Endothelial cell of umbilical vein (primary cell): ENCODE measurements at regions not wholly inside any gene's neighbourhood (a gene's known extent, or its start where the extent isn't known, plus 50 kb on each side); places are given as distances from the start of the nearest gene placed in this dataset.

Source experiments
- BruUV-seq: library from RNA; stranded (reverse); fragments of 400-500 nt; replicated peaks from 2 replicates; lab custom pipeline; 2021; lab: Mats Ljungman, UMichigan
- CTCF ChIA-PET: fragments of 300-600, 350-600 bp; sonication (Branson Sonifier 250); formaldehyde crosslinking; loops from one replicate; lab custom pipeline; 2021; ENCODE audit warnings: antibody characterized with exemption, inconsistent platforms; lab: Charles Lee
- POLR2A ChIA-PET: fragments of 300-600, 350-600 bp; sonication (Branson Sonifier 250); formaldehyde crosslinking; loops from one replicate; lab custom pipeline; 2021; ENCODE audit warnings: antibody characterized with exemption, inconsistent platforms; lab: Charles Lee
- DNase-seq: peaks from one replicate; pipeline ENCODE4 v3.0.0-alpha.2; 2011; ENCODE audit warnings: low read depth, low spot score
- FAIRE-seq: peaks from 2 replicates; lab custom pipeline; 2011; peaks lifted over from hg19 to GRCh38; lab: Jason Lieb, UNC
- H2AFZ ChIP-seq: 2 replicates; pipeline ENCODE4 v1.6.0; 2012; ENCODE audit warnings: low read depth, low read length, control low read depth, inconsistent platforms
- H3K27ac ChIP-seq: 2 replicates; pipeline ENCODE4 v1.5.1; 2011; ENCODE audit warnings: low read depth, mild to moderate bottlenecking, control low read depth, low read length, moderate library complexity; ENCODE audit not compliant: insufficient read depth
- H3K27me3 ChIP-seq, 2 experiments: 2 replicates each; pipeline versions ENCODE4 v1.6.0 to v1.6.1; 2011; ENCODE audit warnings: low read length in 2 of 2, mixed read lengths in 1 of 2; ENCODE audit not compliant: control insufficient read depth in 2 of 2, insufficient read depth in 2 of 2
- H3K36me3 ChIP-seq, 2 experiments: 2 replicates in 1 of 2; 3 replicates in 1 of 2; pipeline ENCODE4 v1.5.1; 2011; ENCODE audit warnings: low read length in 2 of 2, mild to moderate bottlenecking in 1 of 2, moderate library complexity in 1 of 2; ENCODE audit not compliant: control insufficient read depth in 2 of 2, insufficient read depth in 2 of 2; ENCODE audit errors: extremely low read depth in 1 of 2
- H3K4me1 ChIP-seq: 3 replicates; pipeline ENCODE4 v1.5.1; 2011; ENCODE audit warnings: mild to moderate bottlenecking, low read length; ENCODE audit not compliant: control insufficient read depth, insufficient read depth; ENCODE audit errors: extremely low read depth
- H3K4me2 ChIP-seq: 2 replicates; pipeline ENCODE4 v1.6.1; 2011; ENCODE audit warnings: low read length, control low read depth, mixed read lengths; ENCODE audit not compliant: insufficient read depth
- H3K4me3 ChIP-seq, 3 experiments: fragments of 200-600 bp in 1 of 3; sonication (generic), shearing (Covaris generic) in 1 of 3; replicated peaks in 1 of 3; 2 replicates each; pipeline ENCODE4 v1.5.1; 2011 to 2016; ENCODE audit warnings: control low read depth in 3 of 3, low read length in 3 of 3, mild to moderate bottlenecking in 2 of 3, inconsistent platforms in 1 of 3, low read depth in 1 of 3, moderate library complexity in 1 of 3; ENCODE audit not compliant: insufficient read depth in 1 of 3
- H3K79me2 ChIP-seq: 2 replicates; pipeline ENCODE4 v1.6.0; 2012; ENCODE audit warnings: low read length, inconsistent platforms; ENCODE audit not compliant: control insufficient read depth, insufficient read depth
- H3K9ac ChIP-seq: replicated peaks from 2 replicates; pipeline ENCODE3; 2011; ENCODE audit warnings: low read length, control low read depth; ENCODE audit not compliant: insufficient read depth; ENCODE audit errors: extremely low read depth
- H3K9me1 ChIP-seq: replicated peaks from 3 replicates; pipeline ENCODE4 v1.6.0; 2011; ENCODE audit warnings: mild to moderate bottlenecking, low read length; ENCODE audit not compliant: control insufficient read depth, insufficient read depth; ENCODE audit errors: extremely low read depth
- H3K9me3 ChIP-seq: replicated peaks from 2 replicates; pipeline ENCODE4 v1.5.1; 2012; ENCODE audit warnings: low read length, inconsistent platforms; ENCODE audit not compliant: control insufficient read depth, insufficient read depth
- H4K20me1 ChIP-seq: replicated peaks from 2 replicates; pipeline ENCODE3; 2011; ENCODE audit warnings: mild to moderate bottlenecking, low read length; ENCODE audit not compliant: control insufficient read depth, insufficient read depth; ENCODE audit errors: extremely low read depth
- EZH2 ChIP-seq: IDR thresholded peaks from 2 replicates; pipeline ENCODE4 v1.6.1; 2012; ENCODE audit warnings: borderline replicate concordance, low read depth, mild to moderate bottlenecking, moderate library complexity, low read length, inconsistent platforms; ENCODE audit not compliant: severe bottlenecking
- FOS ChIP-seq: IDR thresholded peaks from 2 replicates; pipeline ENCODE4 v1.6.1; 2011; ENCODE audit warnings: mild to moderate bottlenecking, low read length, moderate library complexity, borderline replicate concordance; ENCODE audit not compliant: insufficient read depth
- GATA2 ChIP-seq: IDR thresholded peaks from 2 replicates; pipeline ENCODE4 v1.7.0; 2011; ENCODE audit warnings: low read depth, mild to moderate bottlenecking, moderate library complexity, mixed read lengths, low read length; ENCODE audit not compliant: insufficient read length, insufficient read depth
- JUN ChIP-seq: IDR thresholded peaks from 2 replicates; pipeline ENCODE4 v1.6.1; 2011; ENCODE audit warnings: borderline replicate concordance, low read depth; ENCODE audit not compliant: insufficient read length, insufficient read depth
- MYC ChIP-seq: IDR thresholded peaks from one replicate; pipeline ENCODE4 v1.6.1; 2011; ENCODE audit warnings: mild to moderate bottlenecking, low read depth, low read length
- POLR2A ChIP-seq: IDR thresholded peaks from 2 replicates; pipeline ENCODE4 v1.6.1; 2012; ENCODE audit warnings: low read depth, mild to moderate bottlenecking, control low read depth, low read length
- POLR2AphosphoS5 ChIP-seq: IDR thresholded peaks from 2 replicates; pipeline ENCODE4 v1.6.1; 2012; ENCODE audit warnings: low read depth, mild to moderate bottlenecking, control low read depth, low read length, moderate library complexity; ENCODE audit not compliant: insufficient read depth
- dilution Hi-C: fragments of 300-500 bp; cut with MboI; formaldehyde crosslinking; loops from one replicate; pipeline ENCODE4 v1.15.0; 2019; ENCODE audit warnings: low sequenced_read_pairs; ENCODE audit not compliant: extremely low pct_ligation_motif_present
- intact Hi-C: fragments of 100-400 bp; cut with micrococcal nuclease; formaldehyde crosslinking; loops from one replicate; pipeline ENCODE4 v1.10.0; 2022
- TF ChIP-seq, protein P1 (sequence below): IDR thresholded peaks from 2 replicates; pipeline ENCODE4 v1.6.1; 2011; ENCODE audit not compliant: insufficient read depth, insufficient read length
- TF ChIP-seq, protein P2 (sequence below), 2 donors: IDR thresholded peaks; 1 replicate in 1 of 2; 2 replicates in 1 of 2; pipeline ENCODE4 v1.5.1; 2011; ENCODE audit warnings: low read length in 2 of 2, mild to moderate bottlenecking in 2 of 2, moderate library complexity in 2 of 2, control low read depth in 1 of 2, inconsistent platforms in 1 of 2, low read depth in 1 of 2; ENCODE audit not compliant: insufficient read depth in 1 of 2; ENCODE audit errors: extremely low read depth in 1 of 2

DNA sequence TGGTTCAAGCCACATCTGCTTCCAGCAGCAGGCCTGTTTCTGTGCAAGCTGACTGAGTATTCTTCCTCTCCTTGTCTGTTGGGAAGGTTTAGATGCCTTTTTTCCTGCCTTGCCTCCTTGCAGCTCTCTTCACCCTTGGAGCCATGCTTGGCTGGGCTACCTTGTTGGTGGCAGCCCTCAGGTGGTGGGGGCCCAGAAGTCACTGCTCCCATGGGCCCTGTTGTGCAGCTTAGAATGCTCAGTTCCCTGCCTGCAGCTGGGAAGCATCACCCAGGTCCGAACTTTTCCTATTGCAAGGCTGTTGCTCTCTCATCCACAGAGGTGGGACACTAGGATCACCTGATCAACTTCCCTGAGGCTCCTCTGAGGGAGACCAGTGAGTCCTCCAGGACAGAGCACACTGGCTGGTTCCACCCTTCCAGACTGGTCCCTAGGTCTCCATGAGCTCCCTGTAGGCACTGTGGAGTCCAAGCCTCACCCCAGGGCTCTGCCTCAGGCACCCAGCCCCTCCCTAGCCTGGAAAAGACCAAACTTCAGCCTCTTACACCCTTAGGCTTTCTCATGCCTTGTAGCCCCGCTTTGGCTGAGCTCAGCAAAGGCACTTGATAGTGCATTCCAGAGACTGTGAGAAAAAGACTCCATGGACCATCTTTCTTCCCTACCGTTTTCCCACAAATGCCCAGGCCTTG, 219.3 kb upstream of the SH3BP4 start:
- H3K9me1 ChIP-seq: no peaks in the 10 kb centered on the region
- no peaks in the 10 kb centered on the region for H3K4me1 ChIP-seq
- H3K4me2 ChIP-seq: no peak overlapping the region
- no peaks in the 10 kb centered on the region for H3K36me3 ChIP-seq
- no peaks in the 10 kb centered on the region for H4K20me1 ChIP-seq
- H3K4me3 ChIP-seq: no peak overlapping the region
- no peak overlapping the region for H2AFZ ChIP-seq
- no peak for TF ChIP-seq EZH2
- TF ChIP-seq, protein P1, sequence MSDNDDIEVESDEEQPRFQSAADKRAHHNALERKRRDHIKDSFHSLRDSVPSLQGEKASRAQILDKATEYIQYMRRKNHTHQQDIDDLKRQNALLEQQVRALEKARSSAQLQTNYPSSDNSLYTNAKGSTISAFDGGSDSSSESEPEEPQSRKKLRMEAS: no peak
- TF ChIP-seq FOS: no peak
- TF ChIP-seq POLR2A: no peak
- TF ChIP-seq POLR2AphosphoS5: no peak
- TF ChIP-seq MYC: no peak
- TF ChIP-seq, protein P2, sequence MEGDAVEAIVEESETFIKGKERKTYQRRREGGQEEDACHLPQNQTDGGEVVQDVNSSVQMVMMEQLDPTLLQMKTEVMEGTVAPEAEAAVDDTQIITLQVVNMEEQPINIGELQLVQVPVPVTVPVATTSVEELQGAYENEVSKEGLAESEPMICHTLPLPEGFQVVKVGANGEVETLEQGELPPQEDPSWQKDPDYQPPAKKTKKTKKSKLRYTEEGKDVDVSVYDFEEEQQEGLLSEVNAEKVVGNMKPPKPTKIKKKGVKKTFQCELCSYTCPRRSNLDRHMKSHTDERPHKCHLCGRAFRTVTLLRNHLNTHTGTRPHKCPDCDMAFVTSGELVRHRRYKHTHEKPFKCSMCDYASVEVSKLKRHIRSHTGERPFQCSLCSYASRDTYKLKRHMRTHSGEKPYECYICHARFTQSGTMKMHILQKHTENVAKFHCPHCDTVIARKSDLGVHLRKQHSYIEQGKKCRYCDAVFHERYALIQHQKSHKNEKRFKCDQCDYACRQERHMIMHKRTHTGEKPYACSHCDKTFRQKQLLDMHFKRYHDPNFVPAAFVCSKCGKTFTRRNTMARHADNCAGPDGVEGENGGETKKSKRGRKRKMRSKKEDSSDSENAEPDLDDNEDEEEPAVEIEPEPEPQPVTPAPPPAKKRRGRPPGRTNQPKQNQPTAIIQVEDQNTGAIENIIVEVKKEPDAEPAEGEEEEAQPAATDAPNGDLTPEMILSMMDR (IDR thresholded peaks at IDR 0.05; ENCODE audit: extremely low read depth in 1 of 2, insufficient read depth in 1 of 2, low read depth in 1 of 2, low read length in 2 of 2): no peak
- no peak for TF ChIP-seq GATA2
- TF ChIP-seq JUN: no peak
- ChIA-PET CTCF (interaction anchor here (1.2 to 2.0 kb wide), 2 partner anchors 121 to 375 kb away, joined by 5 to 6 read pairs; no protein-coding TSS in a partner anchor), POLR2A (no interaction called here)
- FAIRE-seq (no peak), DNase-seq (no peak)
- no peaks in the 10 kb centered on the region for H3K9me3 ChIP-seq
- BruUV-seq: no TSS peak
- peaks cover 3 to 9% of the 10 kb centered on the region in 2 experiments for H3K27me3 ChIP-seq
- H3K9ac ChIP-seq: no peak overlapping the region
- no peaks in the 10 kb centered on the region for H3K79me2 ChIP-seq
- intact Hi-C loops (no loop called here), dilution Hi-C loops (no loop called here)
- no peak overlapping the region for H3K27ac ChIP-seq
